IMR-90 (cell line): ENCODE measurements at regions not wholly inside any gene's neighbourhood (a gene's known extent, or its start where the extent isn't known, plus 50 kb on each side); places are given as distances from the start of the nearest gene placed in this dataset.

Experiments
- ATAC-seq: fragments of 200-7000 bp; cut with Tn5 transposase; 2 replicates; pipeline ENCODE4 v1.9.1; 2020; ENCODE audit warnings: low read depth, mild to moderate bottlenecking, moderate library complexity
- BruUV-seq: library from RNA; stranded (reverse); fragments of 400-500 nt; replicated peaks from 2 replicates; lab custom pipeline; 2021; lab: Mats Ljungman, UMichigan
- CTCF ChIA-PET: fragments of 300-600 bp; formaldehyde crosslinking; extraction: SDS; loops from one replicate; lab custom pipeline; 2021; ENCODE audit warnings: antibody characterized with exemption; lab: Yijun Ruan, JAX
- POLR2A ChIA-PET: fragments of 300-600 bp; sonication (Branson Sonifier 250); formaldehyde crosslinking; loops from one replicate; lab custom pipeline; 2022; ENCODE audit warnings: antibody characterized with exemption; ENCODE audit not compliant: unreplicated experiment; lab: Charles Lee
- DNase-seq: peaks from one replicate; pipeline ENCODE4 v3.0.0; 2013
- H2AFZ ChIP-seq: replicated peaks from 2 replicates; pipeline ENCODE3; 2013; ENCODE audit warnings: low read length, mild to moderate bottlenecking; ENCODE audit not compliant: poor library complexity
- H2AK5ac ChIP-seq: 2 replicates; pipeline ENCODE4 v1.6.1; 2013; ENCODE audit warnings: low read depth, low read length, inconsistent platforms
- H2AK9ac ChIP-seq: replicated peaks from 2 replicates; pipeline ENCODE3; 2013; ENCODE audit warnings: mild to moderate bottlenecking, low read depth, low read length, moderate library complexity; ENCODE audit not compliant: poor library complexity
- H2BK120ac ChIP-seq: 2 replicates; pipeline ENCODE4 v1.6.1; 2013; ENCODE audit warnings: low read depth, low read length, inconsistent platforms
- H2BK15ac ChIP-seq: 3 replicates; pipeline ENCODE4 v1.6.1; 2013; ENCODE audit warnings: low read depth, low read length, inconsistent platforms
- H2BK20ac ChIP-seq: 2 replicates; pipeline ENCODE4 v1.6.1; 2013; ENCODE audit warnings: low read depth, mild to moderate bottlenecking, inconsistent platforms, low read length, moderate library complexity
- H2BK5ac ChIP-seq: 2 replicates; pipeline ENCODE4 v1.6.1; 2013; ENCODE audit warnings: mild to moderate bottlenecking, low read depth, low read length, inconsistent platforms; ENCODE audit not compliant: poor library complexity, severe bottlenecking
- H3K14ac ChIP-seq: replicated peaks from 2 replicates; pipeline ENCODE4 v1.6.1; 2013; ENCODE audit warnings: low read depth, low read length, inconsistent platforms
- H3K18ac ChIP-seq: 2 replicates; pipeline ENCODE4 v1.6.1; 2013; ENCODE audit warnings: low read depth, low read length, control low read depth
- H3K23ac ChIP-seq: 2 replicates; pipeline ENCODE4 v1.6.1; 2013; ENCODE audit warnings: low read depth, low read length, inconsistent platforms
- H3K27ac ChIP-seq: 2 replicates; pipeline ENCODE4 v1.5.1; 2013; ENCODE audit warnings: mild to moderate bottlenecking, control low read depth, low read length; ENCODE audit not compliant: insufficient read depth
- H3K27me3 ChIP-seq: 2 replicates; pipeline ENCODE4 v1.6.1; 2013; ENCODE audit warnings: low read length; ENCODE audit not compliant: control insufficient read depth, insufficient read depth
- H3K36me3 ChIP-seq: 2 replicates; pipeline ENCODE4 v1.6.1; 2013; ENCODE audit warnings: low read length, mixed read lengths; ENCODE audit not compliant: control insufficient read depth, insufficient read depth
- H3K4ac ChIP-seq: 2 replicates; pipeline ENCODE4 v1.6.1; 2013; ENCODE audit warnings: low read depth, low read length, inconsistent platforms
- H3K4me1 ChIP-seq: 2 replicates; pipeline ENCODE4 v1.6.1; 2013; ENCODE audit warnings: low read length, mixed read lengths; ENCODE audit not compliant: control insufficient read depth, insufficient read depth
- H3K4me2 ChIP-seq: 2 replicates; pipeline ENCODE4 v1.6.1; 2013; ENCODE audit warnings: low read depth, mild to moderate bottlenecking, control low read depth, low read length, moderate library complexity
- H3K4me3 ChIP-seq: 2 replicates; pipeline ENCODE4 v1.5.1; 2013; ENCODE audit warnings: low read depth, mild to moderate bottlenecking, control low read depth, low read length, moderate library complexity; ENCODE audit not compliant: insufficient read depth
- H3K56ac ChIP-seq: 2 replicates; pipeline ENCODE4 v1.6.1; 2013; ENCODE audit warnings: low read length, inconsistent platforms; ENCODE audit not compliant: insufficient read depth; ENCODE audit errors: extremely low read depth
- H3K79me1 ChIP-seq, 2 experiments: 2 replicates each; pipeline ENCODE4 v1.6.1; 2013; ENCODE audit warnings: low read length in 2 of 2, inconsistent platforms in 1 of 2, low read depth in 1 of 2
- H3K9ac ChIP-seq: 2 replicates; pipeline ENCODE4 v1.6.1; 2013; ENCODE audit warnings: low read depth, low read length, control low read depth
- H3K9me1 ChIP-seq: 2 replicates; pipeline ENCODE4 v1.6.1; 2013; ENCODE audit warnings: low read length, inconsistent platforms; ENCODE audit not compliant: insufficient read depth
- H3K9me3 ChIP-seq: 2 replicates; pipeline ENCODE4 v1.6.1; 2013; ENCODE audit warnings: low read length; ENCODE audit not compliant: control insufficient read depth, insufficient read depth
- H4K20me1 ChIP-seq: 2 replicates; pipeline ENCODE4 v1.6.1; 2013; ENCODE audit warnings: low read length, inconsistent platforms; ENCODE audit not compliant: insufficient read depth
- H4K5ac ChIP-seq: 2 replicates; pipeline ENCODE4 v1.6.1; 2013; ENCODE audit warnings: mild to moderate bottlenecking, low read depth, low read length, control low read depth
- H4K8ac ChIP-seq, 2 experiments: 2 replicates each; pipeline ENCODE4 v1.6.1; 2013; ENCODE audit warnings: low read depth in 2 of 2, low read length in 2 of 2, control low read depth in 1 of 2, inconsistent platforms in 1 of 2
- H4K91ac ChIP-seq: 2 replicates; pipeline ENCODE4 v1.6.1; 2013; ENCODE audit warnings: low read depth, low read length, inconsistent platforms; ENCODE audit not compliant: insufficient read depth
- BHLHE40 ChIP-seq: fragments of 150-350 bp; IDR thresholded peaks from 2 replicates; pipeline ENCODE4 v1.6.1; 2016; ENCODE audit warnings: mild to moderate bottlenecking, low read depth, low read length
- CEBPB ChIP-seq: IDR thresholded peaks from 2 replicates; pipeline ENCODE4 v1.6.1; 2012; ENCODE audit warnings: low read depth, low read length, improper control_type of control experiment
- CHD1 ChIP-seq: IDR thresholded peaks from 2 replicates; pipeline ENCODE4 v1.6.1; 2012; ENCODE audit warnings: low read depth, low read length, improper control_type of control experiment
- FOS ChIP-seq: fragments of 150-350 bp; IDR thresholded peaks from 2 replicates; pipeline ENCODE4 v1.6.1; 2016; ENCODE audit warnings: low read depth, low read length
- MAFK ChIP-seq: IDR thresholded peaks from 2 replicates; pipeline ENCODE4 v1.6.1; 2012; ENCODE audit warnings: low read depth, low read length, improper control_type of control experiment
- MAZ ChIP-seq: IDR thresholded peaks from 2 replicates; pipeline ENCODE4 v1.6.1; 2012; ENCODE audit warnings: low read depth, mild to moderate bottlenecking, low read length, improper control_type of control experiment, moderate library complexity, borderline replicate concordance
- MXI1 ChIP-seq: IDR thresholded peaks from 2 replicates; pipeline ENCODE4 v1.6.1; 2012; ENCODE audit warnings: low read depth, mild to moderate bottlenecking, low read length, moderate library complexity, borderline replicate concordance
- NFE2L2 ChIP-seq: fragments of 150-350 bp; IDR thresholded peaks from 2 replicates; pipeline ENCODE4 v1.6.1; 2016; ENCODE audit warnings: low read depth, mild to moderate bottlenecking, low read length
- POLR2A ChIP-seq: IDR thresholded peaks from 2 replicates; pipeline ENCODE4 v1.6.1; 2012; ENCODE audit warnings: mild to moderate bottlenecking, low read depth, low read length
- RAD21 ChIP-seq: IDR thresholded peaks from 2 replicates; pipeline ENCODE4 v1.6.1; 2012; ENCODE audit warnings: low read length, improper control_type of control experiment
- RCOR1 ChIP-seq: IDR thresholded peaks from 2 replicates; pipeline ENCODE4 v1.6.1; 2012; ENCODE audit warnings: mild to moderate bottlenecking, low read length, improper control_type of control experiment; ENCODE audit not compliant: insufficient replicate concordance
- RFX5 ChIP-seq: IDR thresholded peaks from 2 replicates; pipeline ENCODE4 v1.8.0; 2012; ENCODE audit warnings: low read depth, mild to moderate bottlenecking, low read length, moderate library complexity
- SMC3 ChIP-seq: fragments of 150-350 bp; IDR thresholded peaks from 2 replicates; pipeline ENCODE4 v1.6.1; 2016; ENCODE audit warnings: low read depth, mild to moderate bottlenecking, antibody characterized with exemption, low read length, moderate library complexity
- WGBS, 2 experiments: methylation state at CpG; one replicate each; pipeline versions ENCODE4 v1.1.5 to v1.1.7; 2013; ENCODE audit warnings: missing lambda C conversion rate in 2 of 2; ENCODE audit not compliant: insufficient read length in 1 of 2; ENCODE audit errors: extremely low coverage in 2 of 2; 5-methylcytosine and 5-hydroxymethylcytosine counted together
- dilution Hi-C: fragments of 300-500 bp; cut with HindIII; formaldehyde crosslinking; loops from one replicate; pipeline ENCODE4 v1.14.3; 2018; ENCODE audit warnings: low sequenced_read_pairs; ENCODE audit not compliant: unreplicated experiment
- in situ Hi-C: fragments of 300-500 bp; cut with MboI; formaldehyde crosslinking; loops from 3 replicates; pipeline ENCODE4 v1.14.3; 2019; ENCODE audit warnings: low sequenced_read_pairs, inconsistent platforms, mixed read lengths
- intact Hi-C: fragments of 100-400 bp; cut with micrococcal nuclease; formaldehyde crosslinking; loops from 2 replicates; pipeline ENCODE4 v1.10.0; 2022
- TF ChIP-seq, protein P1 (sequence below): conservative IDR thresholded peaks from 2 replicates; pipeline ENCODE4 v1.5.1; 2012; ENCODE audit warnings: mild to moderate bottlenecking, low read depth, low read length, improper control_type of control experiment
- TF ChIP-seq, protein P2 (sequence below): fragments of 150-350 bp; IDR thresholded peaks from 2 replicates; pipeline ENCODE4 v1.6.1; 2016; ENCODE audit warnings: low read depth, mild to moderate bottlenecking, low read length, moderate library complexity, borderline replicate concordance
- TF ChIP-seq, protein P3 (sequence below): fragments of 150-350 bp; IDR thresholded peaks from 2 replicates; pipeline ENCODE4 v1.6.1; 2017; ENCODE audit warnings: mild to moderate bottlenecking, antibody characterized with exemption, low read length, low read depth

DNA sequence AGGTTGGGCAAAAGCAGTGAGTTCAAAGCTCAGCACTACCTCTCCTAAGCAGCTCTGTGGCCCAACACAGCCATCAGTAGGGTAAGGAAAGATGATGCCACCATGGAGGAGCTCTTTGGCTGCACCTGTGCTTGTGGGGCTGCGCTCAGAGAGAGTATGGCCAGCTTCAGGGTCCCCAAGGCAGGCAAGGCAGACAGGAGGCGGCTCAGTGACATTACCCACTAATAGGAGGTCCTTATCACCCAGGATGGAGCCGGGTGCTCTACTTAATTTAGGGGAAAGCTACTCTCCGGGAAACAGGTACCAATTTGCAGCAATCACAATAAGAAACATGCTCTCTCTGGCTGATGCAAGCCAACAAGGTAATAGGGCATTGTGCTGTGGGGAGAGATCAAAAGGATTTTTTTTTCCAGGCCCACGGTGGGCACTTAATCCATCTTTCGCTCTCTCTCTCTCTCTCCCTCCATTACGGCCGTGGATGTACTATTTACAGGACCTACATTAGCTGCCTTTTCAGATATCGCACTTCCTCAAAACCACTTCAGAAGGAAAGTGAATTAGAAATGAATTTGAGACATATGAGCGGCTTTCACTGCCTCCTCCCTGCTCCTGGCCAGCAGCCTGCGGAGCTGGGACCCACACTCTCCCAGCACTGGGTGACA lies 446.3 kb downstream of the SOX6 start:
- Histone ChIP-seq H3K79me1 (no peaks in the 10 kb centered on the region), H3K23ac (no peak overlapping the region), H3K4me2 (no peak overlapping the region), H2AK5ac (no peak overlapping the region), H3K56ac (no peak overlapping the region), H4K91ac (no peak overlapping the region), H2AK9ac (no peak overlapping the region), H2BK120ac (no peak overlapping the region), H2AFZ (peak overlapping the region; percentile 15), H3K18ac (no peak overlapping the region), H4K20me1 (no peaks in the 10 kb centered on the region), H3K9ac (no peak overlapping the region), H2BK5ac (no peak overlapping the region), H3K9me1 (peaks cover 13% of the 10 kb centered on the region), H3K36me3 (no peaks in the 10 kb centered on the region), H3K27me3 (no peaks in the 10 kb centered on the region; the same call in 1 of the 2 replicates), H4K8ac (no peak overlapping the region), H3K4me3 (no peak overlapping the region), H4K5ac (no peak overlapping the region), H3K14ac (no peak overlapping the region), H2BK20ac (no peak overlapping the region), H3K4ac (no peak overlapping the region), H2BK15ac (no peak overlapping the region), H3K9me3 (no peaks in the 10 kb centered on the region), H3K27ac (no peak overlapping the region), H3K4me1 (peaks cover 4% of the 10 kb centered on the region; the same call in 1 of the 2 replicates)
- BruUV-seq = no TSS peak
- WGBS, 2 experiments = 80% methylated on average over 1 of the region's 11 CpGs; no CpG with 5 or more reads in 1 of the 2 experiments
- no peak for TF ChIP-seq BHLHE40
- TF ChIP-seq MAZ = no peak
- TF ChIP-seq CEBPB = no peak
- TF ChIP-seq, protein P1, sequence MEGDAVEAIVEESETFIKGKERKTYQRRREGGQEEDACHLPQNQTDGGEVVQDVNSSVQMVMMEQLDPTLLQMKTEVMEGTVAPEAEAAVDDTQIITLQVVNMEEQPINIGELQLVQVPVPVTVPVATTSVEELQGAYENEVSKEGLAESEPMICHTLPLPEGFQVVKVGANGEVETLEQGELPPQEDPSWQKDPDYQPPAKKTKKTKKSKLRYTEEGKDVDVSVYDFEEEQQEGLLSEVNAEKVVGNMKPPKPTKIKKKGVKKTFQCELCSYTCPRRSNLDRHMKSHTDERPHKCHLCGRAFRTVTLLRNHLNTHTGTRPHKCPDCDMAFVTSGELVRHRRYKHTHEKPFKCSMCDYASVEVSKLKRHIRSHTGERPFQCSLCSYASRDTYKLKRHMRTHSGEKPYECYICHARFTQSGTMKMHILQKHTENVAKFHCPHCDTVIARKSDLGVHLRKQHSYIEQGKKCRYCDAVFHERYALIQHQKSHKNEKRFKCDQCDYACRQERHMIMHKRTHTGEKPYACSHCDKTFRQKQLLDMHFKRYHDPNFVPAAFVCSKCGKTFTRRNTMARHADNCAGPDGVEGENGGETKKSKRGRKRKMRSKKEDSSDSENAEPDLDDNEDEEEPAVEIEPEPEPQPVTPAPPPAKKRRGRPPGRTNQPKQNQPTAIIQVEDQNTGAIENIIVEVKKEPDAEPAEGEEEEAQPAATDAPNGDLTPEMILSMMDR = no peak
- TF ChIP-seq, protein P2, sequence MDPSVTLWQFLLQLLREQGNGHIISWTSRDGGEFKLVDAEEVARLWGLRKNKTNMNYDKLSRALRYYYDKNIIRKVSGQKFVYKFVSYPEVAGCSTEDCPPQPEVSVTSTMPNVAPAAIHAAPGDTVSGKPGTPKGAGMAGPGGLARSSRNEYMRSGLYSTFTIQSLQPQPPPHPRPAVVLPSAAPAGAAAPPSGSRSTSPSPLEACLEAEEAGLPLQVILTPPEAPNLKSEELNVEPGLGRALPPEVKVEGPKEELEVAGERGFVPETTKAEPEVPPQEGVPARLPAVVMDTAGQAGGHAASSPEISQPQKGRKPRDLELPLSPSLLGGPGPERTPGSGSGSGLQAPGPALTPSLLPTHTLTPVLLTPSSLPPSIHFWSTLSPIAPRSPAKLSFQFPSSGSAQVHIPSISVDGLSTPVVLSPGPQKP = no peak
- TF ChIP-seq RCOR1 = no peak
- no peak for TF ChIP-seq RAD21
- TF ChIP-seq SMC3 = no peak
- TF ChIP-seq, protein P3, sequence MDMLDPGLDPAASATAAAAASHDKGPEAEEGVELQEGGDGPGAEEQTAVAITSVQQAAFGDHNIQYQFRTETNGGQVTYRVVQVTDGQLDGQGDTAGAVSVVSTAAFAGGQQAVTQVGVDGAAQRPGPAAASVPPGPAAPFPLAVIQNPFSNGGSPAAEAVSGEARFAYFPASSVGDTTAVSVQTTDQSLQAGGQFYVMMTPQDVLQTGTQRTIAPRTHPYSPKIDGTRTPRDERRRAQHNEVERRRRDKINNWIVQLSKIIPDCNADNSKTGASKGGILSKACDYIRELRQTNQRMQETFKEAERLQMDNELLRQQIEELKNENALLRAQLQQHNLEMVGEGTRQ = no peak
- TF ChIP-seq MAFK = no peak
- TF ChIP-seq MXI1 = no peak
- TF ChIP-seq NFE2L2 = no peak
- TF ChIP-seq CHD1 = no peak
- no peak for TF ChIP-seq POLR2A
- no peak for TF ChIP-seq RFX5
- no peak for TF ChIP-seq FOS
- CTCF ChIA-PET = no interaction called here
- POLR2A ChIA-PET = no interaction called here
- in situ Hi-C loops (no loop called here), intact Hi-C loops (loop anchor here (5.0 kb wide), 1 partner anchor 697 kb away; no protein-coding TSS in a partner anchor), dilution Hi-C loops (no loop called here)
- ATAC-seq (no peak), DNase-seq (no peak)
